H1 (cell line): ENCODE measurements at regions not wholly inside any gene's neighbourhood (a gene's known extent, or its start where the extent isn't known, plus 50 kb on each side); places are given as distances from the start of the nearest gene placed in this dataset.

ENCODE experiments used
- CBX5 ChIP-seq: fragments of 300-800, 300-1000 bp; sonication (generic); IDR thresholded peaks from 2 replicates; pipeline ENCODE4 v1.7.1; 2016; ENCODE audit warnings: antibody characterized with exemption, low read length, low read depth
- CHD2 ChIP-seq: IDR thresholded peaks from 2 replicates; pipeline ENCODE4 v1.6.1; 2012; ENCODE audit warnings: low read length, improper control_type of control experiment
- EGR1 ChIP-seq: IDR thresholded peaks from 2 replicates; pipeline ENCODE4 v1.6.1; 2011; ENCODE audit warnings: low read depth, low read length, borderline replicate concordance
- EP300 ChIP-seq, 2 experiments: IDR thresholded peaks; 1 replicate in 1 of 2; 2 replicates in 1 of 2; pipeline ENCODE4 v1.6.1; 2011 to 2012; ENCODE audit warnings: low read depth in 2 of 2, low read length in 2 of 2, mild to moderate bottlenecking in 2 of 2, borderline replicate concordance in 1 of 2, inconsistent platforms in 1 of 2, moderate library complexity in 1 of 2
- MAFK ChIP-seq: IDR thresholded peaks from 2 replicates; pipeline ENCODE4 v1.6.1; 2012; ENCODE audit warnings: low read depth, mild to moderate bottlenecking, improper control_type of control experiment, low read length
- POLR2AphosphoS5 ChIP-seq: IDR thresholded peaks from 2 replicates; pipeline ENCODE4 v1.6.1; 2011; ENCODE audit warnings: low read depth, low read length
- SIN3A ChIP-seq, 2 experiments: IDR thresholded peaks in 1 of 2; conservative IDR thresholded peaks in 1 of 2; 2 replicates each; pipeline ENCODE4 v1.6.1; 2011 to 2012; ENCODE audit warnings: low read length in 2 of 2, improper control_type of control experiment in 1 of 2, low read depth in 1 of 2, mild to moderate bottlenecking in 1 of 2
- YY1 ChIP-seq: IDR thresholded peaks from 2 replicates; pipeline ENCODE4 v1.6.1; 2011; ENCODE audit warnings: low read depth, mild to moderate bottlenecking, low read length
- ZNF274 ChIP-seq: IDR thresholded peaks from 2 replicates; pipeline ENCODE4 v1.7.0; 2012; ENCODE audit warnings: low read length, borderline replicate concordance; ENCODE audit errors: extremely low read depth
- TF ChIP-seq, protein P1 (sequence below), 3 experiments: IDR thresholded peaks; 1 replicate in 2 of 3; 2 replicates in 1 of 3; pipeline versions ENCODE4 v1.5.1 to v1.6.1; 2011; ENCODE audit warnings: low read length in 3 of 3, mild to moderate bottlenecking in 3 of 3, inconsistent platforms in 2 of 3, low read depth in 1 of 3, moderate library complexity in 1 of 3; ENCODE audit not compliant: insufficient read depth in 1 of 3; ENCODE audit errors: control extremely low read depth in 1 of 3

DNA sequence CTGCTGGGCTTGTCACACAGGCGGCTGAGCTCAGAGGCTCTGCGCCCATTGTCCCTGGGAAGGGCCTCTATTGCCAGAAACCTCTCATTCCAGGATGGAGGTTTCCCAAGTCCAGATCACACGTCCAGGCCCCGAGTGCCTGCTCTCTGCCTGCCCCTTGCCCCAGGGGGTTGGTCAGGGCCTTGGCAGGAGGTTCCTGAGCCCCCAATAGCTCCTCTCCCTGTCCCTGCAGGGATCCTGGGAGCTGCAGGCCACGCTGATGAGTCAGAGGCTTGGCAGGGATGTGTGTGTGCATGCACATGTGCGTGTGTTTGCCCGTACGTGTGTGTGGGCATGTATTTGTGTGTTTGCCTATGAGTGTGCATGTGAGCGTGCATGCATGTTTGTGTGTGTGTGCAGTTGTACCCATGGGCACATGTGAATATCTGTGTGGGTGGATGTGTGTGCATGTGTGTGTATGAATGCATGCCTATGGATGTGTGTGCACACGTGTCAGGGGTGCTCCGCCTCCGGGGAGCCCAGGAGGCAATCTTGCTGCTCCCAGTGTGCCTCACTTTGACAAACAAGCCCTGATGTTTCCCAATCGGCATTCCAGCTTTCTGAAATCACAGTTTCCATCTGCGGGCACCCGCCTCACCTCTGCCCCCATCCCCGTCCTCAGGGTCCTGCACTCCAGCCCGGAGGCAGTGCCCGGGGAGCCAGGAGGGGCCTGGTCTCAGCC lies 98.4 kb upstream of the GSE1 start:
- TF ChIP-seq EP300 (IDR thresholded peaks at IDR 0.05; ENCODE audit: borderline replicate concordance in 1 of 2, low read depth in 2 of 2, low read length in 2 of 2) = no peak
- no peak for TF ChIP-seq CBX5
- TF ChIP-seq, protein P1, sequence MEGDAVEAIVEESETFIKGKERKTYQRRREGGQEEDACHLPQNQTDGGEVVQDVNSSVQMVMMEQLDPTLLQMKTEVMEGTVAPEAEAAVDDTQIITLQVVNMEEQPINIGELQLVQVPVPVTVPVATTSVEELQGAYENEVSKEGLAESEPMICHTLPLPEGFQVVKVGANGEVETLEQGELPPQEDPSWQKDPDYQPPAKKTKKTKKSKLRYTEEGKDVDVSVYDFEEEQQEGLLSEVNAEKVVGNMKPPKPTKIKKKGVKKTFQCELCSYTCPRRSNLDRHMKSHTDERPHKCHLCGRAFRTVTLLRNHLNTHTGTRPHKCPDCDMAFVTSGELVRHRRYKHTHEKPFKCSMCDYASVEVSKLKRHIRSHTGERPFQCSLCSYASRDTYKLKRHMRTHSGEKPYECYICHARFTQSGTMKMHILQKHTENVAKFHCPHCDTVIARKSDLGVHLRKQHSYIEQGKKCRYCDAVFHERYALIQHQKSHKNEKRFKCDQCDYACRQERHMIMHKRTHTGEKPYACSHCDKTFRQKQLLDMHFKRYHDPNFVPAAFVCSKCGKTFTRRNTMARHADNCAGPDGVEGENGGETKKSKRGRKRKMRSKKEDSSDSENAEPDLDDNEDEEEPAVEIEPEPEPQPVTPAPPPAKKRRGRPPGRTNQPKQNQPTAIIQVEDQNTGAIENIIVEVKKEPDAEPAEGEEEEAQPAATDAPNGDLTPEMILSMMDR (IDR thresholded peaks at IDR 0.05; ENCODE audit: control extremely low read depth in 1 of 3, insufficient read depth in 1 of 3, low read depth in 1 of 3, low read length in 3 of 3) = no peak
- TF ChIP-seq ZNF274 = no peak
- no peak for TF ChIP-seq EGR1
- TF ChIP-seq CHD2 = no peak
- TF ChIP-seq POLR2AphosphoS5 = no peak
- TF ChIP-seq MAFK = no peak
- TF ChIP-seq YY1 = no peak
- TF ChIP-seq SIN3A (conservative IDR thresholded peaks at IDR 0.05 in 1 of 2, IDR thresholded peaks at IDR 0.05 in 1 of 2; ENCODE audit: low read depth in 1 of 2, low read length in 2 of 2) = no peak
